Parathyroid adenoma (tissue), 2 donors: ENCODE measurements at regions not wholly inside any gene's neighbourhood (a gene's known extent, or its start where the extent isn't known, plus 50 kb on each side); places are given as distances from the start of the nearest gene placed in this dataset.

ENCODE experiments used
- H2AFZ ChIP-seq: fragments of 300-600 bp; sonication (generic); one replicate; pipeline ENCODE4 v1.7.0; 2017; ENCODE audit warnings: antibody characterized with exemption, mild to moderate bottlenecking
- H3K27ac ChIP-seq: fragments of 300-600 bp; sonication (generic); one replicate; pipeline ENCODE4 v1.7.0; 2017
- H3K27me3 ChIP-seq: fragments of 300-600 bp; sonication (generic); one replicate; pipeline ENCODE4 v1.7.0; 2017; ENCODE audit warnings: low read length; ENCODE audit not compliant: control insufficient read depth, insufficient read depth
- H3K36me3 ChIP-seq: fragments of 300-600 bp; sonication (generic); one replicate; pipeline ENCODE4 v1.7.0; 2017; ENCODE audit warnings: low read length; ENCODE audit not compliant: control insufficient read depth, insufficient read depth
- H3K4me1 ChIP-seq: fragments of 300-600 bp; sonication (generic); one replicate; pipeline ENCODE4 v1.7.0; 2017; ENCODE audit warnings: control low read depth
- H3K4me2 ChIP-seq: fragments of 300-600 bp; sonication (generic); one replicate; pipeline ENCODE4 v1.7.0; 2017; ENCODE audit warnings: low read length
- H3K4me3 ChIP-seq: fragments of 300-600 bp; sonication (generic); one replicate; pipeline ENCODE4 v1.7.0; 2017; ENCODE audit warnings: low read depth, low read length
- H3K79me2 ChIP-seq: fragments of 300-600 bp; sonication (generic); one replicate; pipeline ENCODE4 v1.7.0; 2017; ENCODE audit warnings: control low read depth
- H3K9ac ChIP-seq: fragments of 300-600 bp; sonication (generic); one replicate; pipeline ENCODE4 v1.7.0; 2017; ENCODE audit warnings: mild to moderate bottlenecking
- H3K9me3 ChIP-seq: fragments of 300-600 bp; sonication (generic); one replicate; pipeline ENCODE4 v1.7.0; 2017; ENCODE audit warnings: low read length; ENCODE audit not compliant: control insufficient read depth
- CTCF ChIP-seq: fragments of 300-600 bp; sonication (generic); IDR thresholded peaks from one replicate; pipeline ENCODE4 v1.7.0; 2017; ENCODE audit warnings: antibody characterized with exemption, mild to moderate bottlenecking
- donor health status: primary hyperparathyroidism.

- no peak for TF ChIP-seq CTCF
- H3K4me3 ChIP-seq = no peak overlapping the region
- H3K27me3 ChIP-seq = no peaks in the 10 kb centered on the region
- no peaks in the 10 kb centered on the region for H3K4me1 ChIP-seq
- no peaks in the 10 kb centered on the region for H3K9me3 ChIP-seq
- no peaks in the 10 kb centered on the region for H3K79me2 ChIP-seq
- H3K36me3 ChIP-seq = no peaks in the 10 kb centered on the region
- no peak overlapping the region for H3K4me2 ChIP-seq
- no peak overlapping the region for H3K27ac ChIP-seq
- no peak overlapping the region for H2AFZ ChIP-seq
- H3K9ac ChIP-seq = no peak overlapping the region
Measured at GRCh38 chr16:66256919-66257318, 109.6 kb upstream of the CDH5 start.

- no peaks in the 10 kb centered on the region for H3K79me2 ChIP-seq
- no peak overlapping the region for H3K9ac ChIP-seq
- no peaks in the 10 kb centered on the region for H3K27me3 ChIP-seq
- H3K4me3 ChIP-seq = no peak overlapping the region
- H3K4me2 ChIP-seq = no peak overlapping the region
- no peak overlapping the region for H2AFZ ChIP-seq
- H3K36me3 ChIP-seq = no peaks in the 10 kb centered on the region
- no peak for TF ChIP-seq CTCF
- H3K27ac ChIP-seq = no peak overlapping the region
- H3K4me1 ChIP-seq = no peaks in the 10 kb centered on the region
- no peaks in the 10 kb centered on the region for H3K9me3 ChIP-seq
Measured at GRCh38 chr16:66255647-66256046, 110.8 kb upstream of the CDH5 start.

GRCh38 chr16:66254751-66255150 lies 111.7 kb upstream of the CDH5 start:
- Histone ChIP-seq H3K4me3 (no peak overlapping the region), H3K27me3 (no peaks in the 10 kb centered on the region), H3K4me1 (no peaks in the 10 kb centered on the region), H3K9ac (no peak overlapping the region), H2AFZ (no peak overlapping the region), H3K27ac (no peak overlapping the region), H3K79me2 (no peaks in the 10 kb centered on the region), H3K9me3 (no peaks in the 10 kb centered on the region), H3K36me3 (no peaks in the 10 kb centered on the region), H3K4me2 (no peak overlapping the region)
- no peak for TF ChIP-seq CTCF

GRCh38 chr16:66254106-66254505 lies 112.4 kb upstream of the CDH5 start:
- no peaks in the 10 kb centered on the region for H3K79me2 ChIP-seq
- H3K4me3 ChIP-seq = no peak overlapping the region
- no peak overlapping the region for H3K9ac ChIP-seq
- H3K27ac ChIP-seq = no peak overlapping the region
- no peaks in the 10 kb centered on the region for H3K36me3 ChIP-seq
- TF ChIP-seq CTCF = no peak
- H3K4me1 ChIP-seq = no peaks in the 10 kb centered on the region
- H3K27me3 ChIP-seq = no peaks in the 10 kb centered on the region
- no peak overlapping the region for H3K4me2 ChIP-seq
- H2AFZ ChIP-seq = no peak overlapping the region
- H3K9me3 ChIP-seq = no peaks in the 10 kb centered on the region

- Histone ChIP-seq H3K4me2 (no peak overlapping the region), H3K9ac (no peak overlapping the region)
Measured at GRCh38 chr16:66251476-66252160, 114.9 kb upstream of the CDH5 start.

More at GRCh38 chr16:66251476-66252160, 114.9 kb upstream of the CDH5 start:
- no peaks in the 10 kb centered on the region for H3K4me1 ChIP-seq
- H3K36me3 ChIP-seq = no peaks in the 10 kb centered on the region
- no peak overlapping the region for H3K27ac ChIP-seq
- H3K27me3 ChIP-seq = no peaks in the 10 kb centered on the region
- no peak overlapping the region for H2AFZ ChIP-seq
- TF ChIP-seq CTCF = no peak
- H3K4me3 ChIP-seq = no peak overlapping the region
- H3K79me2 ChIP-seq = no peaks in the 10 kb centered on the region
- no peaks in the 10 kb centered on the region for H3K9me3 ChIP-seq
